ENCODE measurements at regions not wholly inside any gene's neighbourhood (a gene's known extent, or its start where the extent isn't known, plus 50 kb on each side); places are given as distances from the start of the nearest gene placed in this dataset.
"Not testable (repeated sequence)": the region's sequence is repeated elsewhere in the genome, so short reads cannot be mapped to it uniquely, and the experiment has no call there.

GRCh38 chr14:106187216-106187615 lies 660.8 kb downstream of the TMEM121 start:
- DNase-seq (no peak), ATAC-seq (no peak)
- Mint-ChIP-seq H3K4me1 (peaks cover 28 to 29% of the 10 kb centered on the region in 2 donors), H3K9me3 (no peaks in the 10 kb centered on the region), H3K36me3 (no peaks in the 10 kb centered on the region), H3K27me3 (ENCODE audit: low read depth in 2 of 2) (peaks cover 59 to 68% of the 10 kb centered on the region in 2 donors), H3K27ac (no peak overlapping the region), H3K4me3 (no peak overlapping the region)
- H3K27ac ChIP-seq (ENCODE audit: low read length) = no peak overlapping the region
- TF ChIP-seq CTCF (IDR thresholded peaks at IDR 0.05) = no peak
- 97% methylated on average over 2 of the region's 3 CpGs for WGBS (ENCODE audit: insufficient coverage)
- H3K9me3 ChIP-seq (ENCODE audit: control insufficient read depth, insufficient read depth, low read length) = no peaks in the 10 kb centered on the region
- no peaks in the 10 kb centered on the region for H3K36me3 ChIP-seq (ENCODE audit: control insufficient read depth, insufficient read depth, low read length)
- intact Hi-C loops (cut with micrococcal nuclease) = loop anchor here (10.0 kb wide), 1 partner anchor 318 kb away; no protein-coding TSS in a partner anchor
- no peak overlapping the region for H3K4me3 ChIP-seq (ENCODE audit: low read length)
- H3K27me3 ChIP-seq (ENCODE audit: control insufficient read depth, insufficient read depth, low read length) = peaks cover 27% of the 10 kb centered on the region
- H3K4me1 ChIP-seq (ENCODE audit: control insufficient read depth, insufficient read depth, low read length) = peaks cover 22% of the 10 kb centered on the region

DNA sequence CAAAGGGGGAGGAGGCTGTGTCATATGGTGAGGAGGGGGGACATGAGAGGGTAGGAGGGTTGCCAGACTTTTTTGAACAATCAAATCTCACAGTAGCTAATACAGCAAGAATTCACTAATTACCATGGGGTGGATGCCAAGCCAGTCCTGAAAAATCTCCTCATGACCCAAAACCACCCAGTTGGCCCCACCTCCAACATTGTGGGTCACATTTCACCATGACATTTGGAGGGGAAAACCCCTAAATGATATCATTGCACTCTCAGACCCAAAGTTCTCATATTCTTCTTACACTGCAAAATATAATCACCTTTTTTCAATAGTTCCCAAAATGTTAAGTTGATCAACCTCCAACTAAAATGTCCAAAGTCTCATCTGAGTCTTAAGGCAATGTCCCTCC lies 666.3 kb downstream of the TMEM121 start:
- H3K9me3 Mint-ChIP-seq; H3K27ac ChIP-seq (ENCODE audit: low read length); H3K27ac Mint-ChIP-seq; H3K36me3 ChIP-seq (ENCODE audit: control insufficient read depth, insufficient read depth, low read length); DNase-seq; H3K36me3 Mint-ChIP-seq; H3K27me3 ChIP-seq (ENCODE audit: control insufficient read depth, insufficient read depth, low read length); H3K4me3 ChIP-seq (ENCODE audit: low read length); H3K4me3 Mint-ChIP-seq; intact Hi-C loops (cut with micrococcal nuclease); H3K4me1 Mint-ChIP-seq; H3K4me1 ChIP-seq (ENCODE audit: control insufficient read depth, insufficient read depth, low read length); H3K9me3 ChIP-seq (ENCODE audit: control insufficient read depth, insufficient read depth, low read length): not testable (repeated sequence)
- peak in 1 of 3 donors; percentile 42 for ATAC-seq
- peaks cover 48 to 65% of the 10 kb centered on the region in 2 donors for H3K27me3 Mint-ChIP-seq (ENCODE audit: low read depth in 2 of 2)

DNA sequence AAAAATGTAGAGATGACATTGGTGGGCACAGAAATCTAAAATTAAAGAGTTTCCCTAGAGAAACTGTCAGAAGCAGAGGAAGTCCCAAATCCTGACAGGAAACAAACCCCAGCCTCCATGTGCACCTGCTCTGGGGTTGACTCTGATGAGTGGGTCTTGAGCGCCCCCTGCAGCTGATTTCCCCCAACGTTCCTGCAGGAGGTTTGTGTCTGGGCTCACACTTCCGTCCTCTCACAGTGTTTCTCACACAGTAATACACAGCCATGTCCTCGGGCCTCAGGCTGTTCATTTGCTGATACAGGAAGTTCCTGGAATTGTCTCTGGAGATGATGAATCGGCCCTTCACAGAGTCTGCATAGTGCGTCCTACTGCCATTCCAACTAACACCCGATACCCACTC lies 670.1 kb downstream of the TMEM121 start:
- H3K4me3 Mint-ChIP-seq; H3K27ac ChIP-seq (ENCODE audit: low read length); H3K4me1 ChIP-seq (ENCODE audit: control insufficient read depth, insufficient read depth, low read length); H3K27ac Mint-ChIP-seq; H3K9me3 Mint-ChIP-seq; H3K36me3 Mint-ChIP-seq; H3K9me3 ChIP-seq (ENCODE audit: control insufficient read depth, insufficient read depth, low read length); H3K4me1 Mint-ChIP-seq; H3K4me3 ChIP-seq (ENCODE audit: low read length); H3K27me3 ChIP-seq (ENCODE audit: control insufficient read depth, insufficient read depth, low read length); H3K36me3 ChIP-seq (ENCODE audit: control insufficient read depth, insufficient read depth, low read length); intact Hi-C loops (cut with micrococcal nuclease): not testable (repeated sequence)
- peak; percentile 47 to 77 for DNase-seq
- peaks cover 42 to 69% of the 10 kb centered on the region in 2 donors for H3K27me3 Mint-ChIP-seq (ENCODE audit: low read depth in 2 of 2)
- TF ChIP-seq CTCF (IDR thresholded peaks at IDR 0.05) = peak; percentile 40
- 39% methylated on average over 7 of the region's 7 CpGs for WGBS (ENCODE audit: insufficient coverage)
- peak in 1 of 3 donors; percentile 17 for ATAC-seq

DNA sequence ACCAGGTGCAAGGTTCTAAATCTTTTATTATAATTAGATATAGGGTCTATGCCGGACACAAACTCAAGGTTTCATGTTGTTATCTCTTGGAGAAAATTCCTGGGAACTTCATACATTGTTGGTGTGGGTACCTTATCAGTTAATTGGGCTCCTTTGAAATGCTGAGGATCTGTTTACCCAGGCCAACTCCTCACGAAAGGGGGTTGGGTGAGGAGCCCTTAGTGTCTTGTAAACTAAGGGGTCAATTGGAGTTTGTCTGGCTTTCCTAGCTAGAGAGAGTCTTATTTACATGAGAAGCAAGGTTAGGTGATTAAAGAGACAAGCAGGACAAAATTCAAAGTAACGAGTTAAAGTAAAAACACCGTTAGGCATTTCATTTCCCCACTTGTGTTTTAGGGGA lies 670.9 kb downstream of the TMEM121 start:
- intact Hi-C loops (cut with micrococcal nuclease); H3K9me3 Mint-ChIP-seq; H3K27me3 ChIP-seq (ENCODE audit: control insufficient read depth, insufficient read depth, low read length); ATAC-seq; H3K4me3 ChIP-seq (ENCODE audit: low read length); H3K27ac ChIP-seq (ENCODE audit: low read length); H3K4me3 Mint-ChIP-seq; H3K4me1 ChIP-seq (ENCODE audit: control insufficient read depth, insufficient read depth, low read length); DNase-seq; H3K9me3 ChIP-seq (ENCODE audit: control insufficient read depth, insufficient read depth, low read length); H3K4me1 Mint-ChIP-seq; H3K36me3 Mint-ChIP-seq; H3K27ac Mint-ChIP-seq; H3K36me3 ChIP-seq (ENCODE audit: control insufficient read depth, insufficient read depth, low read length): not testable (repeated sequence)
- H3K27me3 Mint-ChIP-seq (ENCODE audit: low read depth in 2 of 2) = peaks cover 34 to 61% of the 10 kb centered on the region in 2 donors
- WGBS (ENCODE audit: insufficient coverage) = 89% methylated on average over 3 of the region's 4 CpGs

DNA sequence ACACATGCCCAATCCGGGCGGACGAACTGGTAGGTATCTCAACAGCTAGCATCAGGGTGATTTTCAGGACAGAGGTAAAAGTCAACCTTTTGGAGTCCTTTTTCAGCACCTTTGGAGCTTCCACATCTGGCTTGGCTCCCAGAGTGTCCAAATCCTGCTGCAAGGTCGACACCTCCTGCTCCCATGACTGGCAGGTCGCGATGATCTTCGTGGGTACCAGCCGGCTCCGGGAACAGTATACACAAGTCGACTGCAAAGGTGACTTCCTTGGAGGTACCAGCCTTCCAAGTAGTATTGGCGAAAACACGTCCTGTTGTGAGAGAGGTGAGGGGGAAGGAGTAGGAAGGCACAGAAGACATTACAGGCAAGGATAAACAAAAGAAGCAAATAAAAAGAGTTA lies 672.7 kb downstream of the TMEM121 start:
- ATAC-seq (no peak), DNase-seq (no peak)
- H3K27ac ChIP-seq (ENCODE audit: low read length) = no peak overlapping the region
- no peak for TF ChIP-seq CTCF (IDR thresholded peaks at IDR 0.05)
- H3K27ac Mint-ChIP-seq = no peak overlapping the region
- peaks cover 32 to 64% of the 10 kb centered on the region in 2 donors for H3K27me3 Mint-ChIP-seq (ENCODE audit: low read depth in 2 of 2)
- intact Hi-C loops (cut with micrococcal nuclease) = no loop called here
- no peaks in the 10 kb centered on the region for H3K4me1 ChIP-seq (ENCODE audit: control insufficient read depth, insufficient read depth, low read length)
- no peaks in the 10 kb centered on the region for H3K36me3 Mint-ChIP-seq
- no peak overlapping the region for H3K4me3 Mint-ChIP-seq
- 87% methylated on average over 12 of the region's 12 CpGs for WGBS (ENCODE audit: insufficient coverage)
- no peak overlapping the region for H3K4me3 ChIP-seq (ENCODE audit: low read length)
- H3K9me3 Mint-ChIP-seq = no peaks in the 10 kb centered on the region
- no peaks in the 10 kb centered on the region for H3K9me3 ChIP-seq (ENCODE audit: control insufficient read depth, insufficient read depth, low read length)
- H3K4me1 Mint-ChIP-seq = no peaks in the 10 kb centered on the region
- H3K27me3 ChIP-seq (ENCODE audit: control insufficient read depth, insufficient read depth, low read length) = peaks cover 2% of the 10 kb centered on the region
- no peaks in the 10 kb centered on the region for H3K36me3 ChIP-seq (ENCODE audit: control insufficient read depth, insufficient read depth, low read length)

Data from natural killer cell (primary cell).